HCT116 (cell line): ENCODE measurements at regions not wholly inside any gene's neighbourhood (a gene's known extent, or its start where the extent isn't known, plus 50 kb on each side); places are given as distances from the start of the nearest gene placed in this dataset.

Source experiments
- ATAC-seq: fragments of 200-7000 bp; cut with Tn5 transposase; 2 replicates; pipeline ENCODE4 v1.9.1; 2020; ENCODE audit warnings: mild to moderate bottlenecking, moderate library complexity
- BruUV-seq: library from RNA; stranded (reverse); fragments of 400-500 nt; replicated peaks from 2 replicates; lab custom pipeline; 2021; lab: Mats Ljungman, UMichigan
- CTCF ChIA-PET: fragments of 300-600 bp; sonication (Branson Sonifier 250); formaldehyde crosslinking; loops from one replicate; lab custom pipeline; 2021; ENCODE audit warnings: antibody characterized with exemption; lab: Charles Lee
- POLR2A ChIA-PET: fragments of 300-600, 350-600 bp; sonication (Branson Sonifier 250); formaldehyde crosslinking; loops from one replicate; lab custom pipeline; 2021; ENCODE audit warnings: antibody characterized with exemption; lab: Charles Lee
- RAD21 ChIA-PET, 2 experiments: fragments of 300-600 bp; sonication (Branson Sonifier 250); formaldehyde crosslinking; loops; one replicate each; lab custom pipeline; 2023; ENCODE audit warnings: low total read pairs in 2 of 2; ENCODE audit not compliant: uncharacterized antibody in 2 of 2, unreplicated experiment in 2 of 2, low non-redundant PET in 1 of 2; lab: Charles Lee
- DNase-seq: peaks from one replicate; pipeline ENCODE4 v3.0.0-alpha.2; 2010; ENCODE audit warnings: low read depth, low spot score
- H2AFZ ChIP-seq: fragments of 200-600 bp; shearing (Covaris generic), sonication (generic); 2 replicates; pipeline ENCODE4 v1.6.1; 2017; ENCODE audit warnings: low read depth, mixed run types, mixed read lengths, antibody characterized with exemption, low read length; ENCODE audit not compliant: poor library complexity, severe bottlenecking
- H3K27ac ChIP-seq: 2 replicates; pipeline ENCODE4 v1.5.1; 2012; ENCODE audit warnings: low read depth, low read length
- H3K27me3 ChIP-seq: fragments of 200-600 bp; sonication (generic); 2 replicates; pipeline ENCODE4 v1.6.1; 2016; ENCODE audit warnings: mixed run types, low read length, mixed read lengths; ENCODE audit not compliant: insufficient read depth
- H3K36me3 ChIP-seq, 2 experiments: fragments of 200-500 bp in 1 of 2; fragments of 200-600 bp in 1 of 2; sonication (Bioruptor generic) in 1 of 2; sonication (generic) in 1 of 2; 2 replicates each; pipeline versions ENCODE4 v1.5.1 to v1.6.1; 2014 to 2016; ENCODE audit warnings: low read length in 2 of 2, inconsistent platforms in 1 of 2, mixed read lengths in 1 of 2, mixed run types in 1 of 2; ENCODE audit not compliant: insufficient read depth in 2 of 2, control insufficient read depth in 1 of 2
- H3K4me1 ChIP-seq, 2 experiments: fragments of 200-600 bp in 1 of 2; sonication (generic) in 1 of 2; 2 replicates each; pipeline versions ENCODE4 v1.5.1 to v1.6.1; 2012 to 2017; ENCODE audit warnings: low read length in 2 of 2, inconsistent platforms in 1 of 2, mild to moderate bottlenecking in 1 of 2, mixed read lengths in 1 of 2, mixed run types in 1 of 2, moderate library complexity in 1 of 2; ENCODE audit not compliant: insufficient read depth in 2 of 2, control insufficient read depth in 1 of 2
- H3K4me2 ChIP-seq: fragments of 200-600 bp; sonication (generic); 2 replicates; pipeline ENCODE4 v1.6.1; 2017; ENCODE audit warnings: mixed run types, low read length, mixed read lengths
- H3K4me3 ChIP-seq, 2 experiments: fragments of 200-600 bp in 1 of 2; sonication (generic) in 1 of 2; replicated peaks in 1 of 2; 2 replicates each; pipeline ENCODE4 v1.5.1; 2011 to 2016; ENCODE audit warnings: low read length in 2 of 2, control low read depth in 1 of 2, low read depth in 1 of 2, mild to moderate bottlenecking in 1 of 2, mixed read lengths in 1 of 2, mixed run types in 1 of 2
- H3K79me2 ChIP-seq: fragments of 200-600 bp; sonication (generic); 2 replicates; pipeline ENCODE4 v1.6.1; 2017; ENCODE audit warnings: mild to moderate bottlenecking, mixed run types, low read length, moderate library complexity, mixed read lengths; ENCODE audit not compliant: insufficient read depth
- H3K9ac ChIP-seq: fragments of 200-600 bp; sonication (generic); 2 replicates; pipeline ENCODE4 v1.6.1; 2016; ENCODE audit warnings: low read length, mixed read lengths
- H3K9me2 ChIP-seq: fragments of 200-600 bp; sonication (generic), shearing (Covaris generic); 2 replicates; pipeline ENCODE4 v1.6.1; 2017; ENCODE audit warnings: mixed run types, mild to moderate bottlenecking, moderate library complexity; ENCODE audit not compliant: insufficient read depth
- H3K9me3 ChIP-seq, 2 experiments: fragments of 200-500 bp in 1 of 2; fragments of 200-600 bp in 1 of 2; sonication (Bioruptor generic) in 1 of 2; sonication (generic) in 1 of 2; 2 replicates each; pipeline ENCODE4 v1.6.1; 2014 to 2017; ENCODE audit warnings: low read length in 2 of 2, mixed read lengths in 2 of 2, inconsistent platforms in 1 of 2, low read depth in 1 of 2, mild to moderate bottlenecking in 1 of 2, mixed run types in 1 of 2, moderate library complexity in 1 of 2; ENCODE audit not compliant: control insufficient read depth in 1 of 2, insufficient read depth in 1 of 2
- H4K20me1 ChIP-seq: fragments of 200-600 bp; sonication (generic), shearing (Covaris generic); 2 replicates; pipeline ENCODE4 v1.6.1; 2017; ENCODE audit warnings: mixed run types, mild to moderate bottlenecking, moderate library complexity; ENCODE audit not compliant: insufficient read depth
- ATF3 ChIP-seq: IDR thresholded peaks from 2 replicates; pipeline ENCODE4 v1.6.1; 2012
- CBX3 ChIP-seq: IDR thresholded peaks from 2 replicates; pipeline ENCODE4 v1.6.1; 2012; ENCODE audit warnings: low read depth
- CTCF ChIP-seq, 3 experiments: fragments of 200-600 bp in 1 of 3; sonication (generic) in 1 of 3; IDR thresholded peaks in 2 of 3; conservative IDR thresholded peaks in 1 of 3; 2 replicates each; pipeline ENCODE4 v1.5.1; 2012 to 2017; ENCODE audit warnings: low read depth in 2 of 3, low read length in 2 of 3, antibody characterized with exemption in 1 of 3, borderline replicate concordance in 1 of 3, control low read depth in 1 of 3, mild to moderate bottlenecking in 1 of 3, mixed read lengths in 1 of 3, mixed run types in 1 of 3, moderate library complexity in 1 of 3; ENCODE audit not compliant: insufficient read depth in 1 of 3
- MAX ChIP-seq: IDR thresholded peaks from 2 replicates; pipeline ENCODE4 v1.6.1; 2012
- SIN3A ChIP-seq: IDR thresholded peaks from 2 replicates; pipeline ENCODE4 v1.6.1; 2012; ENCODE audit warnings: low read depth
- ZFX ChIP-seq: fragments of 450-650 bp; IDR thresholded peaks from 2 replicates; pipeline ENCODE4 v1.6.1; 2017
- intact Hi-C: fragments of 100-400 bp; cut with micrococcal nuclease; formaldehyde crosslinking; loops from 2 replicates; pipeline ENCODE4 v1.10.0; 2022

GRCh38 chr12:54740882-54741281, 92.7 kb upstream of the DCD start:
- ATAC-seq = no peak
- H2AFZ ChIP-seq = no peak overlapping the region
- H3K4me3 ChIP-seq = no peak overlapping the region
- H3K4me2 ChIP-seq = no peak overlapping the region
- no peaks in the 10 kb centered on the region for H3K79me2 ChIP-seq
- H3K9me2 ChIP-seq = no peaks in the 10 kb centered on the region
- ChIA-PET POLR2A (no interaction called here), RAD21 (no interaction called here), CTCF (no interaction called here)
- no peak overlapping the region for H3K9ac ChIP-seq
- H3K4me1 ChIP-seq = no peaks in the 10 kb centered on the region
- H3K9me3 ChIP-seq = no peaks in the 10 kb centered on the region
- no peak for DNase-seq
- no TSS peak for BruUV-seq
- no peak for TF ChIP-seq SIN3A
- TF ChIP-seq ATF3 = no peak
- TF ChIP-seq MAX = no peak
- no peak for TF ChIP-seq CTCF (IDR thresholded peaks at IDR 0.05 in 2 of 3, conservative IDR thresholded peaks at IDR 0.05 in 1 of 3; ENCODE audit: borderline replicate concordance in 1 of 3, insufficient read depth in 1 of 3, low read depth in 2 of 3, low read length in 2 of 3)
- H3K36me3 ChIP-seq = no peaks in the 10 kb centered on the region
- no peak overlapping the region for H3K27ac ChIP-seq
- H4K20me1 ChIP-seq = no peaks in the 10 kb centered on the region
- H3K27me3 ChIP-seq = 0 out of 2 replicates have a peak, but pooled peaks cover 10% of the 10 kb centered on the region
- intact Hi-C loops = no loop called here

- POLR2A ChIA-PET = no interaction called here
- ATAC-seq = no peak
- H2AFZ ChIP-seq = no peak overlapping the region
- RAD21 ChIA-PET = no interaction called here
- no peaks in the 10 kb centered on the region for H3K9me3 ChIP-seq
- DNase-seq = no peak
- no peak overlapping the region for H3K9ac ChIP-seq
- TF ChIP-seq CBX3 (no peak), ZFX (no peak)
- H3K27me3 ChIP-seq = peaks cover 14% of the 10 kb centered on the region; the same call in 1 of the 2 replicates
- H3K4me1 ChIP-seq = no peaks in the 10 kb centered on the region
- no peaks in the 10 kb centered on the region for H3K9me2 ChIP-seq
- CTCF ChIA-PET = no interaction called here
- H3K4me2 ChIP-seq = no peak overlapping the region
- H4K20me1 ChIP-seq = no peaks in the 10 kb centered on the region
- H3K79me2 ChIP-seq = no peaks in the 10 kb centered on the region
- intact Hi-C loops = no loop called here
- H3K36me3 ChIP-seq = no peaks in the 10 kb centered on the region
- H3K27ac ChIP-seq = no peak overlapping the region
- no TSS peak for BruUV-seq
- H3K4me3 ChIP-seq = no peak overlapping the region
Measured at GRCh38 chr12:54736549-54736948, 88.4 kb upstream of the DCD start.
